Ovary (tissue), 7 donors: ENCODE measurements at regions not wholly inside any gene's neighbourhood (a gene's known extent, or its start where the extent isn't known, plus 50 kb on each side); places are given as distances from the start of the nearest gene placed in this dataset.

Experiments
- DNase-seq, 5 donors: peaks; one replicate each; pipeline ENCODE4 v3.0.0-alpha.2; 2019 to 2020
- H3K27ac ChIP-seq, 2 donors: fragments of 200-600 bp; one replicate each; pipeline versions ENCODE4 v1.5.1 to v1.8.0; 2019 to 2022
- H3K27me3 ChIP-seq: fragments of 200-600 bp; one replicate; pipeline ENCODE4 v1.8.0; 2022
- H3K36me3 ChIP-seq: fragments of 200-600 bp; sonication (generic); one replicate; pipeline ENCODE4 v1.5.1; 2019
- H3K4me1 ChIP-seq: one replicate; pipeline ENCODE4 v1.8.1; 2013; ENCODE audit warnings: mild to moderate bottlenecking, moderate library complexity; ENCODE audit not compliant: insufficient read depth
- H3K4me3 ChIP-seq: fragments of 200-600 bp; sonication (generic); one replicate; pipeline ENCODE4 v1.5.1; 2017
- H3K9me3 ChIP-seq, 2 donors: fragments of 200-600 bp in 1 of 2; sonication (generic) in 1 of 2; one replicate each; pipeline versions ENCODE4 v1.5.1 to v1.8.1; 2013 to 2019; ENCODE audit warnings: mild to moderate bottlenecking in 1 of 2, moderate library complexity in 1 of 2
- CTCF ChIP-seq, 3 donors: fragments of 450-650 bp in 2 of 3; fragments of 200-600 bp in 1 of 3; IDR thresholded peaks; one replicate each; pipeline versions ENCODE4 v1.5.1 to v1.8.0; 2016 to 2022; ENCODE audit warnings: antibody characterized with exemption in 3 of 3, mild to moderate bottlenecking in 1 of 3
- EP300 ChIP-seq: sonication (generic); formaldehyde crosslinking; IDR thresholded peaks from one replicate; pipeline ENCODE4 v1.6.1; 2017; ENCODE audit warnings: antibody characterized with exemption
- POLR2A ChIP-seq: fragments of 450-650 bp; IDR thresholded peaks from one replicate; pipeline ENCODE4 v1.6.1; 2017; ENCODE audit warnings: antibody characterized with exemption, mild to moderate bottlenecking, moderate library complexity
- WGBS, 3 donors: extraction: QIAGEN DNeasy Blood & Tissue Kit in 1 of 3; methylation state at CpG; one replicate each; pipeline versions ENCODE4 v1.1.5 to v1.1.7; 2013 to 2017; 5-methylcytosine and 5-hydroxymethylcytosine counted together
- intact Hi-C, 4 donors: fragments of 100-400 bp; cut with DNase I; formaldehyde crosslinking; loops; one replicate each; pipeline versions ENCODE4 v1.11.0 to v1.15.1; 2022 to 2023
- donor health status: DM: no; HTN: no; CAD: no; lungs with moderate emphysema.
- donor health status: DM: no; HTN: no; CAD: no.
- donor health status: Bipolar disorder and iron deficiency.
- donor health status: DM: no; HTN: no; CAD: no.
- donor health status: DM: yes; HTN: yes; CAD: no.

- no peaks in the 10 kb centered on the region for H3K27me3 ChIP-seq
- no peaks in the 10 kb centered on the region for H3K9me3 ChIP-seq
- intact Hi-C loops: no loop called here
- H3K36me3 ChIP-seq: no peaks in the 10 kb centered on the region
- no peaks in the 10 kb centered on the region for H3K4me1 ChIP-seq
- H3K27ac ChIP-seq: no peak overlapping the region
- TF ChIP-seq CTCF (IDR thresholded peaks at IDR 0.05): no peak
- TF ChIP-seq EP300: no peak
- TF ChIP-seq POLR2A: no peak
- DNase-seq: no peak
- H3K4me3 ChIP-seq: no peak overlapping the region
- WGBS, 3 donors: 51 to 76% (median 65%) methylated on average over 8 of the region's 8 CpGs
These were observed 107.3 kb downstream of the AHR start for GRCh38 chr7:17405786-17406185.

GRCh38 chr7:17406738-17407137 is 108.3 kb downstream of the AHR start:
- no peak for TF ChIP-seq CTCF (IDR thresholded peaks at IDR 0.05)
- no peak for TF ChIP-seq EP300
- TF ChIP-seq POLR2A: no peak
- no peaks in the 10 kb centered on the region for H3K9me3 ChIP-seq
- H3K4me3 ChIP-seq: no peak overlapping the region
- peak overlapping the region in 1 of 2 donors; percentile 13 for H3K27ac ChIP-seq
- 79 to 90% (median 81%) methylated on average over 3 of the region's 3 CpGs for WGBS, 3 donors
- H3K4me1 ChIP-seq: no peaks in the 10 kb centered on the region
- H3K27me3 ChIP-seq: no peaks in the 10 kb centered on the region
- DNase-seq: no peak
- intact Hi-C loops: no loop called here
- H3K36me3 ChIP-seq: no peaks in the 10 kb centered on the region

GRCh38 chr7:17407229-17407628 is 108.8 kb downstream of the AHR start:
- TF ChIP-seq CTCF (IDR thresholded peaks at IDR 0.05) (no peak), EP300 (no peak), POLR2A (no peak)
- no peak for DNase-seq
- Histone ChIP-seq H3K27me3 (no peaks in the 10 kb centered on the region), H3K27ac (peak overlapping the region in 1 of 2 donors; percentile 13), H3K4me3 (no peak overlapping the region), H3K36me3 (no peaks in the 10 kb centered on the region), H3K9me3 (no peaks in the 10 kb centered on the region), H3K4me1 (no peaks in the 10 kb centered on the region)
- intact Hi-C loops: no loop called here

- Histone ChIP-seq H3K36me3 (no peaks in the 10 kb centered on the region), H3K9me3 (no peaks in the 10 kb centered on the region), H3K4me3 (no peak overlapping the region), H3K27ac (peak overlapping the region in 1 of 2 donors; percentile 13), H3K4me1 (no peaks in the 10 kb centered on the region), H3K27me3 (no peaks in the 10 kb centered on the region)
- no peak for TF ChIP-seq CTCF (IDR thresholded peaks at IDR 0.05)
- TF ChIP-seq EP300: no peak
- TF ChIP-seq POLR2A: no peak
- WGBS, 3 donors: 35 to 59% (median 47%) methylated on average over 5 of the region's 5 CpGs
- intact Hi-C loops: no loop called here
- DNase-seq: peak; percentile 29 to 71 (median 37)
These were observed 109.9 kb downstream of the AHR start for GRCh38 chr7:17408245-17408903.
